SK-N-MC (cell line): ENCODE measurements at regions not wholly inside any gene's neighbourhood (a gene's known extent, or its start where the extent isn't known, plus 50 kb on each side); places are given as distances from the start of the nearest gene placed in this dataset.

Source experiments
- DNase-seq: peaks from one replicate; pipeline ENCODE4 v3.0.0-alpha.2; 2011; ENCODE audit warnings: low read depth, low spot score
- H3K27ac ChIP-seq: fragments of 200-600 bp; sonication (generic); 2 replicates; pipeline ENCODE4 v1.5.1; 2016; ENCODE audit warnings: mixed run types
- H3K36me3 ChIP-seq: fragments of 200-600 bp; sonication (generic); 2 replicates; pipeline ENCODE4 v1.6.1; 2017; ENCODE audit warnings: antibody characterized with exemption, low read length, mixed read lengths; ENCODE audit not compliant: insufficient read depth
- H3K4me3 ChIP-seq: fragments of 200-600 bp; sonication (generic); 2 replicates; pipeline ENCODE4 v1.5.1; 2016
- H3K9ac ChIP-seq: fragments of 200-600 bp; sonication (generic); 2 replicates; pipeline ENCODE4 v1.8.0; 2017; ENCODE audit warnings: mixed run types, mixed read lengths; ENCODE audit not compliant: insufficient read length
- H3K9me3 ChIP-seq: fragments of 200-600 bp; sonication (generic); 2 replicates; pipeline ENCODE4 v1.6.1; 2017; ENCODE audit warnings: low read depth, mild to moderate bottlenecking, antibody characterized with exemption, low read length, moderate library complexity, mixed read lengths
- EZH2 ChIP-seq: fragments of 200-600 bp; sonication (generic); IDR thresholded peaks from one replicate; pipeline ENCODE4 v1.6.1; 2017; ENCODE audit warnings: antibody characterized with exemption
- FOXP2 ChIP-seq: optimal IDR thresholded peaks from 2 replicates; pipeline ENCODE3; 2011; ENCODE audit warnings: mild to moderate bottlenecking, moderate library complexity; ENCODE audit not compliant: insufficient read depth; ENCODE audit errors: extremely low read length, control extremely low read depth
- POLR2AphosphoS5 ChIP-seq: IDR thresholded peaks from 2 replicates; pipeline ENCODE4 v1.6.1; 2012; ENCODE audit warnings: mild to moderate bottlenecking, low read depth, low read length, borderline replicate concordance

DNA sequence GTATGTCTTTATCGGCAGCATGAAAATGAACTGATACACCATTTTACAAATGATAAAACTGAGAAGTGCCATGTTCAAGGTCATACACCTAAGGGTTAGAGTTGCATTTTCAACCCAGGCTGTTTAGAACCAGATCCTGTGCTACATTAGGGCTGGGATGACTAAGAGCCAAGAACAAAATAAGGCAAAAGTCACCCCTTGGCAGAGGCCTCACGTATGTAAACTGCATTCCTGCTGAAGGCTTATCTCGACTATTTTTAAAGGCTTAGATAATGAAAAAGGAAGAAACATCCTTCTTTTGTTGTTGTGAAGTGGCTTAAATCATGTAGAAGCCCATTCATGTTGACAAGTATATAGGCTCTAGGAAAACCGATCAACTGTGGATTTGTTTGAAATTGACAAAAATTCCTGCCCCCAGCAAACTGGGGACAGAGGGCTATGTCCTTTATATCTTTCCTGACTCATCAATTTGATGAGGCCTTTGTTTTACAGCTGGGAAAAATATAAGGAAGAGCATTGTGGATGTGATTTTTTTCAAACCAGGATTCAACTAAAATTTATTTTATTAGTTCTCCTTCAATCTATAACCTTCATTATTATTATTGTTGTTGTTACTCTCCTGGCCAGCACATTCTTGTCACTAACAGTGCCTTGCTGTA is 196.5 kb downstream of the SNX18 start:
- peaks cover 6% of the 10 kb centered on the region; the same call in 1 of the 2 replicates for H3K9me3 ChIP-seq
- H3K27ac ChIP-seq: no peak overlapping the region
- DNase-seq: no peak
- H3K4me3 ChIP-seq: no peak overlapping the region
- no peak overlapping the region for H3K9ac ChIP-seq
- TF ChIP-seq EZH2 (no peak), FOXP2 (no peak), POLR2AphosphoS5 (no peak)
- H3K36me3 ChIP-seq: no peaks in the 10 kb centered on the region

- H3K9me3 ChIP-seq: no peaks in the 10 kb centered on the region; the same call in 1 of the 2 replicates
- no peak overlapping the region for H3K4me3 ChIP-seq
- H3K9ac ChIP-seq: no peak overlapping the region
- no peaks in the 10 kb centered on the region for H3K36me3 ChIP-seq
- no peak for DNase-seq
- no peak overlapping the region; the same call in 1 of the 2 replicates for H3K27ac ChIP-seq
- no peak for TF ChIP-seq POLR2AphosphoS5
- no peak for TF ChIP-seq EZH2
- no peak for TF ChIP-seq FOXP2
These were observed 191.5 kb downstream of the SNX18 start for GRCh38 chr5:54709096-54709495.

- TF ChIP-seq FOXP2 (no peak), POLR2AphosphoS5 (no peak), EZH2 (no peak)
- Histone ChIP-seq H3K27ac (no peak overlapping the region), H3K9ac (no peak overlapping the region), H3K9me3 (no peaks in the 10 kb centered on the region), H3K4me3 (no peak overlapping the region), H3K36me3 (no peaks in the 10 kb centered on the region)
- no peak for DNase-seq
These were observed 190.3 kb downstream of the SNX18 start for GRCh38 chr5:54707841-54708240.

- H3K9me3 ChIP-seq: no peaks in the 10 kb centered on the region
- TF ChIP-seq EZH2 (no peak), FOXP2 (no peak), POLR2AphosphoS5 (no peak)
- H3K9ac ChIP-seq: no peak overlapping the region
These were observed 188.6 kb downstream of the SNX18 start for GRCh38 chr5:54705994-54706653.

DNA sequence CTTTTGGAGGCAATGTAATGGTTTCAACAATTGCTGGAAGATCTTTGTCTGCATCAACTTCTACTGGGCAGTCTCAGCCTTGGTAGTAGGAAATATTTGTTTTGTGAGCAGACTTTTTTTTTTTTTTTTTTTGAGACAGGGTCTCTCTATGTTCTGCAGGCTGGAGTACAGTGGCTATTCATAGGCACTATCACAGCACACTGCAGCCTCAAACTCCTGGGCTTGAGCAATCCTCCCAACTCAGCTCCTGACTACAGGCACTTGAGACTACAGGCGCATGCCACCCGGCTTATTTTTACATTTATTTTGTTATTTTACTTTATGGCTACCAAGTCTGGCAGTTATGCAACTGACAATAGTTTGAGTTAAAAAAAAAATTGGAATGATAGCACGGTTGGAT is 187.3 kb downstream of the SNX18 start:
- Histone ChIP-seq H3K4me3 (no peak overlapping the region), H3K9ac (no peak overlapping the region), H3K27ac (no peak overlapping the region), H3K36me3 (no peaks in the 10 kb centered on the region), H3K9me3 (no peaks in the 10 kb centered on the region)
- DNase-seq: no peak
- TF ChIP-seq FOXP2: no peak
- no peak for TF ChIP-seq POLR2AphosphoS5
- no peak for TF ChIP-seq EZH2

More at GRCh38 chr5:54705994-54706653, 188.6 kb downstream of the SNX18 start:
- no peak overlapping the region for H3K27ac ChIP-seq
- DNase-seq: no peak
- H3K4me3 ChIP-seq: no peak overlapping the region
- no peaks in the 10 kb centered on the region for H3K36me3 ChIP-seq

GRCh38 chr5:54704333-54704732 is 186.8 kb downstream of the SNX18 start:
- no peak overlapping the region for H3K27ac ChIP-seq
- no peaks in the 10 kb centered on the region for H3K9me3 ChIP-seq
- DNase-seq: no peak
- H3K4me3 ChIP-seq: no peak overlapping the region
- H3K36me3 ChIP-seq: no peaks in the 10 kb centered on the region
- H3K9ac ChIP-seq: no peak overlapping the region
- no peak for TF ChIP-seq POLR2AphosphoS5
- no peak for TF ChIP-seq EZH2
- no peak for TF ChIP-seq FOXP2

GRCh38 chr5:54703565-54704255 is 186.2 kb downstream of the SNX18 start:
- no peak overlapping the region for H3K27ac ChIP-seq

DNA sequence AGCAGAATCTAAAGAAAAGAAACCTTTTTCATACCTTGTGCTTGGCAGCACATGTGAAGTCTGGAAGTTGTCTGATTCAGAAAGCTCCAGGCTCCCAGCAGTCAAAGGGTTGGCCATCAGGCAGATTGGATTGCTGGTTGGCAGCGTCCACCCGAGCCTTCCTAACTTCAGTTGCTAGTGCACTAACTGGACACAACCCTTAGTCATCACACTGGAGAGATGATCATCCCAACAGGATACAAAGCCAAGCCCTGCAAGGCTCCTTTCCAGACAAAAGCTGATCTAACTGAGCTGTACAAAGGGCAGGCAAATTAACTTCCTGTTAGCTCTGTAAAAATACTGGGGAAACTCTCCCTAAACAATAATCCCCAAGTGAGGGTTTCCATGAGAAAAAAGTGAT is 185.6 kb downstream of the SNX18 start:
- H3K9ac ChIP-seq: no peak overlapping the region
- TF ChIP-seq POLR2AphosphoS5 (no peak), FOXP2 (no peak), EZH2 (no peak)
- DNase-seq: no peak
- H3K4me3 ChIP-seq: 0 out of 2 replicates have a peak overlapping the region, but pooled peaks have one; percentile 15
- no peak overlapping the region for H3K27ac ChIP-seq
- no peaks in the 10 kb centered on the region for H3K9me3 ChIP-seq
- H3K36me3 ChIP-seq: no peaks in the 10 kb centered on the region

More at GRCh38 chr5:54703565-54704255, 186.2 kb downstream of the SNX18 start:
- Histone ChIP-seq H3K4me3 (no peak overlapping the region), H3K9me3 (no peaks in the 10 kb centered on the region), H3K36me3 (no peaks in the 10 kb centered on the region), H3K9ac (no peak overlapping the region)
- no peak for DNase-seq
- TF ChIP-seq EZH2 (no peak), FOXP2 (no peak), POLR2AphosphoS5 (no peak)
